Osteoblast (primary cell): ENCODE measurements at regions not wholly inside any gene's neighbourhood (a gene's known extent, or its start where the extent isn't known, plus 50 kb on each side); places are given as distances from the start of the nearest gene placed in this dataset.

Experiments
- DNase-seq: peaks from one replicate; pipeline ENCODE4 v3.0.0; 2011; ENCODE audit warnings: low spot score, mixed read lengths; ENCODE audit not compliant: insufficient read length; ENCODE audit errors: missing footprints
- H2AFZ ChIP-seq: 2 replicates; pipeline ENCODE4 v1.6.0; 2011; ENCODE audit warnings: mild to moderate bottlenecking, low read length
- H3K27ac ChIP-seq: 2 replicates; pipeline ENCODE4 v1.5.1; 2011; ENCODE audit warnings: mild to moderate bottlenecking, low read depth, low read length, moderate library complexity
- H3K27me3 ChIP-seq: 2 replicates; pipeline ENCODE4 v1.6.0; 2012; ENCODE audit warnings: mild to moderate bottlenecking, control low read depth, inconsistent platforms, low read length, moderate library complexity; ENCODE audit not compliant: insufficient read depth
- H3K36me3 ChIP-seq: 2 replicates; pipeline ENCODE4 v1.5.1; 2011; ENCODE audit warnings: mild to moderate bottlenecking, low read length, control low read depth, moderate library complexity; ENCODE audit not compliant: insufficient read depth
- H3K4me1 ChIP-seq: 2 replicates; pipeline ENCODE4 v1.5.1; 2011; ENCODE audit warnings: mild to moderate bottlenecking, low read length, control low read depth, moderate library complexity; ENCODE audit not compliant: insufficient read depth
- H3K4me2 ChIP-seq: 2 replicates; pipeline ENCODE4 v1.6.0; 2011; ENCODE audit warnings: mild to moderate bottlenecking, low read length; ENCODE audit not compliant: insufficient read depth
- H3K4me3 ChIP-seq: fragments of 200-600 bp; sonication (generic); 3 replicates; pipeline ENCODE4 v1.5.1; 2012; ENCODE audit warnings: mild to moderate bottlenecking, low read length, inconsistent platforms; ENCODE audit not compliant: insufficient read depth
- H3K79me2 ChIP-seq: 2 replicates; pipeline ENCODE4 v1.6.0; 2012; ENCODE audit warnings: mild to moderate bottlenecking, low read length, control low read depth, inconsistent platforms; ENCODE audit not compliant: insufficient read depth
- H3K9me3 ChIP-seq: 2 replicates; pipeline ENCODE4 v1.5.1; 2011; ENCODE audit warnings: low read depth, low read length, control low read depth
- H4K20me1 ChIP-seq: 2 replicates; pipeline ENCODE4 v1.6.0; 2012; ENCODE audit warnings: mild to moderate bottlenecking, low read length, control low read depth; ENCODE audit not compliant: insufficient read depth
- TF ChIP-seq, protein P1 (sequence below): IDR thresholded peaks from 2 replicates; pipeline ENCODE4 v1.5.1; 2011; ENCODE audit warnings: mild to moderate bottlenecking, low read depth, low read length, moderate library complexity; ENCODE audit errors: extremely low read depth

DNA sequence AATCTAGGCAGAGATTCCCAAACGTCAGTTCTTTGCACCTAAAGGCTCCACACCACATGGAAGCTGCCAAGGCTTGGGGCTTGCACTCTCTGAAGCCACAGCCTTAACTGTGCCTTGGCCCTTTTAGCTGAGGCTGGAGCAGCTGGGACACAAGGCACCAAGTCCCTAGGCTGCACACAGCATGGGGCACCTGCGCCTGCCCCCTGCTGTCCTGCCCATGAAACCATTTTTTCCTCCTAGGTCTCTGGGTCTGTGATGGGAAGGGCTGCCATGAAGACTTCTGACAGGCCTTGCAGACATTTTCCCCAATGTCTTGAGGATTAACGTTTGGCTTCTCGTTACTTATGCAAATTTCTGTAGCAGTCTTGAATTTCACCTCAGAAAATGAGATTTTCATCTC, 241.5 kb downstream of the OSR1 start:
- H3K79me2 ChIP-seq = no peaks in the 10 kb centered on the region
- H3K4me2 ChIP-seq = no peak overlapping the region
- TF ChIP-seq, protein P1, sequence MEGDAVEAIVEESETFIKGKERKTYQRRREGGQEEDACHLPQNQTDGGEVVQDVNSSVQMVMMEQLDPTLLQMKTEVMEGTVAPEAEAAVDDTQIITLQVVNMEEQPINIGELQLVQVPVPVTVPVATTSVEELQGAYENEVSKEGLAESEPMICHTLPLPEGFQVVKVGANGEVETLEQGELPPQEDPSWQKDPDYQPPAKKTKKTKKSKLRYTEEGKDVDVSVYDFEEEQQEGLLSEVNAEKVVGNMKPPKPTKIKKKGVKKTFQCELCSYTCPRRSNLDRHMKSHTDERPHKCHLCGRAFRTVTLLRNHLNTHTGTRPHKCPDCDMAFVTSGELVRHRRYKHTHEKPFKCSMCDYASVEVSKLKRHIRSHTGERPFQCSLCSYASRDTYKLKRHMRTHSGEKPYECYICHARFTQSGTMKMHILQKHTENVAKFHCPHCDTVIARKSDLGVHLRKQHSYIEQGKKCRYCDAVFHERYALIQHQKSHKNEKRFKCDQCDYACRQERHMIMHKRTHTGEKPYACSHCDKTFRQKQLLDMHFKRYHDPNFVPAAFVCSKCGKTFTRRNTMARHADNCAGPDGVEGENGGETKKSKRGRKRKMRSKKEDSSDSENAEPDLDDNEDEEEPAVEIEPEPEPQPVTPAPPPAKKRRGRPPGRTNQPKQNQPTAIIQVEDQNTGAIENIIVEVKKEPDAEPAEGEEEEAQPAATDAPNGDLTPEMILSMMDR = no peak
- no peaks in the 10 kb centered on the region for H3K9me3 ChIP-seq
- no peak overlapping the region for H3K27ac ChIP-seq
- H2AFZ ChIP-seq = no peak overlapping the region
- H3K4me1 ChIP-seq = peaks cover 19% of the 10 kb centered on the region
- H3K36me3 ChIP-seq = no peaks in the 10 kb centered on the region
- DNase-seq = no peak
- no peaks in the 10 kb centered on the region for H4K20me1 ChIP-seq
- H3K27me3 ChIP-seq = no peaks in the 10 kb centered on the region
- no peak overlapping the region for H3K4me3 ChIP-seq

DNA sequence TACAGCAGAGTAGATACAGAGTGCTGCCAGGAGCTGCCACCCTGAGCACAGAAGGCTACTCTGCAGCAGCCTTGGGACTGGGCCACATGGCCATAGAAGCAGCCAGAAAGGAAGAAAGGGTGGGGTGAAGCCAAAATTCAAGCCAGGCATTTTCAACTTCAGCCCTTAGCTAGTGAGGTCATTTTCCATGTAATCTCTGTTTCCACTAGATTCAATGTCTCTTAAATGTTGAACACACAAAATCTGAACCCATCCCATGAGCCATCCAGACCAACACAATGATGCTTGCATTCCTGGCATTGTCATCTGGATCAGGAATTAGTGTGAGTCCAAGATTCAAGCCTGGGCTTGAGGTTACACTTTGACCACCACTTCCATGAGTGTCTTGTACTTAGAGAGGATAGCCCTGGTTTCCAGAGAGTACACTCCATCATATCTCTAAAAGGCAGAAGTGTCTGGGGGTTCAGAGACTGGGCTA, 243.6 kb downstream of the OSR1 start:
- H2AFZ ChIP-seq = peak overlapping the region; percentile 8
- no peak overlapping the region for H3K4me2 ChIP-seq
- DNase-seq = peak; percentile 73
- H3K4me3 ChIP-seq = no peak overlapping the region
- H3K4me1 ChIP-seq = no peaks in the 10 kb centered on the region
- H3K27ac ChIP-seq = no peak overlapping the region
- no peaks in the 10 kb centered on the region for H3K79me2 ChIP-seq
- H3K9me3 ChIP-seq = no peaks in the 10 kb centered on the region
- no peaks in the 10 kb centered on the region for H4K20me1 ChIP-seq
- no peaks in the 10 kb centered on the region for H3K27me3 ChIP-seq
- no peaks in the 10 kb centered on the region for H3K36me3 ChIP-seq
- TF ChIP-seq, protein P1 = no peak

DNA sequence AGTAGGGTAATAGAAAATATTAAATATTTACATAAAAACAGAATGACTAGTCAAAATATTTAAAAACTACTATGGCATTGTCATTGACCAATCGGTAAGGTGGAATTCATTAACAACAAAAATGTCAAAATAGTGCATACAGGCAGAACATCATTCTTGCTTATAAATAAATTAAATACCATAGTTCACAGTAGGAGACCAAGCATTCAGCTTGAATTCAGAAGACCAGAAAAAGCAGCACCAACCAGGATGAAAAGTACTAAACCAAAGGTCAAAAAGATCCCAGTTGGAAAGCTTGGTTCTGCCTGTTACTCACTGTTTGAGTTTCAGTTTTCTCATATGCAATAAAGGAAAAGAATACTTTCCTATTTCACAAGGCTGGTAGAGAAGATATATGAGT, 244.3 kb downstream of the OSR1 start:
- TF ChIP-seq, protein P1 = no peak
- Histone ChIP-seq H3K9me3 (no peaks in the 10 kb centered on the region), H3K79me2 (no peaks in the 10 kb centered on the region), H4K20me1 (no peaks in the 10 kb centered on the region), H3K4me3 (no peak overlapping the region), H3K27me3 (no peaks in the 10 kb centered on the region), H3K36me3 (no peaks in the 10 kb centered on the region), H3K4me2 (no peak overlapping the region), H2AFZ (no peak overlapping the region), H3K4me1 (no peaks in the 10 kb centered on the region), H3K27ac (no peak overlapping the region)
- DNase-seq = no peak

DNA sequence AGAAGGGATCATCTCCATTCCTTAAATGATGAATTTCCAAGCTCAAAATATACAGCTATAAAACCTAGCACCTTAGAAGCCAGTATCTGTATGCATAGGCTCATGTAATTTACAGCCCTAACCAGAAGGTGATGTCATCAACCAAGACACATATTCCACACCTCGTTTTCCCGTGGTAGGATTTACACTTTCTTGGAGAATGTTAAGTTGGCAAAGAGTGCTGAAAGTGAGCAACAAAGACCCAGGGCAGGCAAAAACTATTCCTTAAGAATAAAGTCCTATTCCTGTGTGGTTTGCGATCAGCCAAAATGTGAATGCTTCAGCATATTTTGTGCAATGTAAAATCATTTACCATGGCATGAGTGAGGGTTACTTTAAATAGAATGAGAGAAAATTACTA, 247.1 kb downstream of the OSR1 start:
- Histone ChIP-seq H3K27me3 (no peaks in the 10 kb centered on the region), H4K20me1 (no peaks in the 10 kb centered on the region), H3K9me3 (no peaks in the 10 kb centered on the region), H3K79me2 (no peaks in the 10 kb centered on the region), H3K4me1 (no peaks in the 10 kb centered on the region), H3K4me3 (no peak overlapping the region), H3K27ac (no peak overlapping the region), H3K36me3 (no peaks in the 10 kb centered on the region), H3K4me2 (no peak overlapping the region), H2AFZ (no peak overlapping the region)
- no peak for DNase-seq
- TF ChIP-seq, protein P1 = no peak
